Dedifferentiated amniotic fluid mesenchymal stem cell (primary cell): ENCODE measurements at regions not wholly inside any gene's neighbourhood (a gene's known extent, or its start where the extent isn't known, plus 50 kb on each side); places are given as distances from the start of the nearest gene placed in this dataset.

ENCODE experiments used
- DNase-seq: peaks from one replicate; pipeline ENCODE4 v3.0.0-alpha.2; 2016; ENCODE audit errors: extremely low spot score

- no peak for DNase-seq
These were observed 880.6 kb downstream of the TSN start for GRCh38 chr2:122636097-122636496.

- no peak for DNase-seq
These were observed 883.7 kb downstream of the TSN start for GRCh38 chr2:122639176-122639575.

GRCh38 chr2:122639711-122640110, 884.3 kb downstream of the TSN start:
- no peak for DNase-seq

GRCh38 chr2:122643725-122644329, 888.4 kb downstream of the TSN start:
- no peak for DNase-seq

- no peak for DNase-seq
These were observed 895.8 kb downstream of the TSN start for GRCh38 chr2:122651236-122651635.

- no peak for DNase-seq
These were observed 896.3 kb downstream of the TSN start for GRCh38 chr2:122651780-122652179.

- no peak for DNase-seq
These were observed 897.2 kb downstream of the TSN start for GRCh38 chr2:122652670-122653069.

GRCh38 chr2:122656403-122656802, 901.0 kb downstream of the TSN start:
- DNase-seq = no peak

- DNase-seq = no peak
These were observed 905.6 kb downstream of the TSN start for GRCh38 chr2:122660786-122661634.

- no peak for DNase-seq
These were observed 908.2 kb downstream of the TSN start for GRCh38 chr2:122663620-122664019.

GRCh38 chr2:122669627-122670026, 914.2 kb downstream of the TSN start:
- DNase-seq = no peak

GRCh38 chr2:122670897-122671296, 915.4 kb downstream of the TSN start:
- no peak for DNase-seq

GRCh38 chr2:122680662-122681061, 925.2 kb downstream of the TSN start:
- DNase-seq = no peak

- no peak for DNase-seq
These were observed 926.2 kb downstream of the TSN start for GRCh38 chr2:122681626-122682025.

GRCh38 chr2:122682356-122682755, 926.9 kb downstream of the TSN start:
- DNase-seq = no peak

GRCh38 chr2:122683018-122683417, 927.6 kb downstream of the TSN start:
- no peak for DNase-seq

- DNase-seq = no peak
These were observed 937.1 kb downstream of the TSN start for GRCh38 chr2:122692400-122693083.

- DNase-seq = no peak
These were observed 942.0 kb downstream of the TSN start for GRCh38 chr2:122697415-122697814.

GRCh38 chr2:122703676-122704075, 948.2 kb downstream of the TSN start:
- no peak for DNase-seq

- DNase-seq = no peak
These were observed 948.7 kb downstream of the TSN start for GRCh38 chr2:122704109-122704563.

- DNase-seq = no peak
These were observed 950.3 kb downstream of the TSN start for GRCh38 chr2:122705746-122706145.

GRCh38 chr2:122706757-122707223, 951.3 kb downstream of the TSN start:
- DNase-seq = no peak
